Tongue (tissue), 1 donor: ENCODE measurements at regions not wholly inside any gene's neighbourhood (a gene's known extent, or its start where the extent isn't known, plus 50 kb on each side); places are given as distances from the start of the nearest gene placed in this dataset.
"Not testable (repeated sequence)": the region's sequence is repeated elsewhere in the genome, so short reads cannot be mapped to it uniquely, and the experiment has no call there.

Experiments used
- DNase-seq: peaks from one replicate; pipeline ENCODE4 v3.0.0-alpha.2; 2015

DNA sequence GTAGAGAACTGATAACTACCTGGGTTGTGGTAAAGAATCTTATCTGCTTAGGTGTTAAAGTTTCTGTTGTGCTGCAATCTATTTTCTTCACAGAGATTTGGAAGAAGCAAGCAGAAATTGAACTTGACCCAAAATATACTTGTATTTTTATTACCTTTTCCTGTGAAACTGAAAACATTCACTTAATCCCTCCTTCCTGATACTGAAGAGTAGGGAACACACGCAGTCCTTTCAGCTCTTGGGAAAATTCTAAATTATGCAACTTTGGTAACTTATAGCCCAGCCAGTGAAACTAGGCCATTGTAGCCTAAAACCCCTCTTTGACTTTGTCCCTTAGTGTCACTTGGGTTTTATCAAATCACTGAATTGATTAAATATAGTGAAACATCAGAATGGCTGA lies 128.4 kb upstream of the MEIS1 start:
- DNase-seq = no peak

DNA sequence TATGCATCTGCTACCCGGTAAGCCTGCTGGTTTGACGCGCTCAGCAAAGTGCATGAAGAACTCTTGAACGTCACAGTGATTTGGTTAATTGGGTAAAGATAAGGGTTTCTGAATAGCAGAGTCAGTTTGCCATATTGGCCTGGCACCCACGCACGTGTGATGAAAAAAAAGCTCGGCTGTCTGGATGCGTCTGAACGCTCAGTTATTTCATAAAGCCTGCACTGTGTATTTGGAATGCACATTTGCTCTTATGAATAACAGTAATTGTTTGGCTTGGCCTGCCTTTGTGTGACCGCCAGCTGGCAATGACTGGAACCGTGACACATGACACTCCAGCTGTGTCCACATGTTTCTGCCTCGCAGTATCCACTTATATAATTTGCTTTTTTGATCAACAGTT lies 129.2 kb upstream of the MEIS1 start:
- peak; percentile 97 for DNase-seq

DNA sequence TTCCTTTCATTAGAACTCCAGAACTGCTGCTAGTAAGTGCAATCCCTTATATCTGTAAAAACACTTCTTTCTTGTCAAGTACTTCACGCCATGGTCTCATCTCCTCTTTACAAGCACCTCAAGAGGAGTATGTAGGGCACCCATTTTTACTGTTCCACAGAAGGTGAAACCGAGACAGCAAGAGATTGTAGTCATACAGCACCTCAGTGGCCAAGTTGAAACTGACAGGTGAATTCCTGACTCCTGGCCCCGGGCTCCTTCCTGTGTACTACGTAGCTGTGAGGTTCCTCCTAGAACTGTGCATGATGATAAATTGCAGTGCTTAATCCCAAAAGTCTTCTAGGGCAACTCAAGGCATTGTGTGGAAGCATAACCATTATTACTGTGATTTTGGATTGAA lies 131.5 kb upstream of the MEIS1 start:
- no peak for DNase-seq

DNA sequence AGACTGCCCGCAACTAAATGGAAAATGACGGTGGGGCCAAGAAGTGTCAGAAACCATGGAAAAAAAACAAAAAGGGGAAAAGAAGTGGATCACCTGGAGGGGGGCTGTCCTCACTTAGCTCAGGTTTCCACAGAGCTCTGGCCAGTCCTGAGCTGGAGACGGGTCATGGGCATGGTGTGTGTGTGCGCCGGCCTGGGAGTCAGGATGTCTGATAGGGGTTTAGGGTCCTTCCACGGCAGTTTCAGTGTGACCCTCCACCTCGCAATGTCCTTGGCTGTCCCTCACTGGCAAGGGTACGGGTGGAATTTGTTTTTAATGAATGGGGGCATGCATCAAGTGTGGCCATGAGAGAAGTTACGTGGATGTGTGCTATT lies 133.2 kb upstream of the MEIS1 start:
- DNase-seq = no peak

DNA sequence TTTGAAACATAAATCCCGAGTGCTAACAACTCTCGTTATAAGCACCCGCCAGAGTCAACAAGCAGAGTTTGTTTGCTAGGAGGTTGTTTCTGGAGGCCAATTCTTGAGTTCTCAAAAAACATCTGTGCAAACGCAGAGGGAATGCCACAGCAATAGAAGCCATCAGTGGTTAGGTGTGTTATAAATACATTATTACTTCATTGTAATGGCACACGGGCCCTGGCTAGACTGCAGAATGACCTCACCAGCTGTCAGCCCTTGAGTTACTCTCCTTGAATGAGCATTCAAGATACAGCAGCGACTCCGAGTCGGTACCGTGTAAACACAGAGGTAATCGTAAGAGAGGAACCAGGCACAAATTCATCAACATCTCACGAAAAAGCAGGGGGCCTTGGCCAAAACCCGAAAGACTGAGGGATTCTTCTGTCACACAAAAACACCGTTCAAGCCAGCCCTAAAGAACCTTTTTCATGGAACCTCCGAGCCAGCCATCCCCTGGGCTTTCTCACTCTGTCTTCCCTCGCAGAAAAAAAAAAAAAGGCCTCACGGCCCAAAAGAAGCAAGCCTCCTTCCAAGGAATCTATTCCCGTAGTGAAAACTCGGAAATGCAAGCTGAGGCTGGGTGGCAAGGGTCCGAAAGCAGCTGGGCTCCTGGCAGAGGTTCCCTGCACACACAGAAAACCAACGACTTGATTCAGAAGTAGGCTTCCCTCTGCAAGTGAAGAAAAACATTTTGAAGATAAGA lies 133.7 kb upstream of the MEIS1 start:
- peak; percentile 91 for DNase-seq

DNA sequence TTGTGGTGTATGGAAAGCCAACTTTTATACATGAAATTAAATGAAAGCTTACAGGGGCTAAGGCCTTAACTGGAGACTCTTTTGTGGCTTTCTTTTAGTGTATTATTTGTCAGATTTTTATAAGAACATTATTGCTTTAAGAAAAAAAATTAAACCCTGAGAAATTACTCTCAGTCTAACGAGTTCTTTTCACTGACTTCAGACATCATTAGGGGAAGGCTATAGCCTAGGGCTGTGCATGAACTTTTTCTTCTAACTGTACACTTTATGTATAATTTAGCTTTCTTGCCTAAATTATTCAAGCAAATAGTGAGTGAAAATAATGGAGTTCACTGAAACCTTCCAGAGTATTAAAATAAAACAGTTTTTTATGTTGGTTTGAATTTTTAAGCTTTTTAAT lies 151.1 kb upstream of the MEIS1 start:
- no peak for DNase-seq

DNA sequence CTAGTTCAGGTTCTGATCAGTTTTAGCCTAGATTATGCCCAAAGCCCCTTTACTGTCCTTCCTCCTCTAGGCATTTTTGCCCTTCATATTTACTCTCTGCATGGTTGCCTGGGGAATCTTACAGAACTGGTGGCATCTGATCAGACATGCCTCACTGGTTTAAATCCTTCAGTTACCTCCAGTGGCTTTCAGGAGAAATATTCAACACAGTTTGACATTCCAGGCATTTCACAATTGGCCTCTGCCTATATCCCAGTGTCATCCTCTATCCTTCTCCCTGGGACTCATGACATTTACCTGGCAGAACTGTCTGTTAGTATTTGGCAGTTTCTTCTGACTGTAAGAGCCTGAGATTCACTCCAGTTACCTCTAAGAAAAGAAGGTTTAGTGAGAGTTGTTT lies 152.9 kb upstream of the MEIS1 start:
- peak; percentile 16 for DNase-seq

DNA sequence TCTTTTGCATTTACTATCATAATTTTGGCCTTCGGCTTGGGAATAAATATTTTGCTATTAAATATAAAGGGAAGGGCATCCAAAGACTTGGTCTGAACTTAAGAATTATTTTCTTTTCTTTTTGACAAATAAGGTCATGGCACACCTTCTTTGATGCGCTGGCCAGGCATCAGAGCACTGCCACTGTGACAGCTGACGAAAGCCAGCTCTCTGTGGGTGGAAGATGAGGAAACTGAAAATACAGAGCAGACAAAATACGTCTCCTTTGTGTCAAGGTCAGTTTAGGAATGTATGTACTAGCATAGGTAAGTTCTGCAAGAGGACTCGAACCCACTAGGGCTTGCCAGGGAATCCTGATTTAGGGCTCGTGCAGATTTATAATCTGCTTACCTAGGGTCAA lies 155.9 kb upstream of the MEIS1 start:
- no peak for DNase-seq

DNA sequence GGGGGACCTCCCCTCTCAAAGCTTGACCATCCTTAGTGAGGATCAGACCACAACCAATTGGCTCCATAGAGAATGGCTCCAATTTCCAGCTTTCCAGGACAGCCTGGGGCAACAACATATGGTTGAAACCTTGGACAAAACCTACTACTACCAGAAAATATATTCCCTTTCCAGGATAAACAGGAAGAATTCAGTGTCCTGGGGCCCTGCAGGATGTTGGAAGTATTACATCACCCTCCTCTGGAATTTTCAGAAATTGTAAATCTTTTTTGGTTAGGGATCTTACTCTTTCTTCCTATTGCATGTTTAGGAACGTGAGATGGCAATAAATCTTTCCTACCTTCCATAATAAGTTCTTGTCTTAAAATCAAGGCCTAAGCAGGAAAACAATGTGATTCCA lies 158.9 kb upstream of the MEIS1 start:
- DNase-seq = no peak

DNA sequence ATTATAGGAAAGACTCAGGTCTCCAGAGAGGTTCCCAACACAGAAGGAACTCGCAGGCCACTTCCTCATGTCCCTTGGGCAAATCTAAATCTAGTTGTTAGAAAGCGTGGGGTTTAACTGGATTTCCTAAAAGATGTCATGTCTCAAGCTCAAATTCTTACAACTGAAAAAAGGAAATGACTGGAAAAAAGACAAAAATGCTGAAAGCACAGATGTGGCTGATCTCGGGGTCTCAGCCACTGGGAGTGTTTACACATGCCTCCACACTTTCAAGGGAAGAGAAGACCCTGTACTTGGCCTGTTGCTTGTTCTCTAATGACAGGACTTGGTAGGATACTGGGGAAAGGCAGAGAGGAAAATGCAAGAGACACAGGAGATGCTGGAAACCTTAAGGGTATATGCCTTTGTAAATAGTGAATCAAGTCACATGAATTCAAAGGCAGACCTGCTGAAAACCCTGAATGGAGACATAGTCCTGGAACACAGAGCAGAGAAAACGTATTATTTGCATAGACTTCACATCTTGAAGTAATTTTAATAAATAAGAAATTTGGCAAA lies 160.9 kb upstream of the MEIS1 start:
- peak; percentile 14 for DNase-seq

DNA sequence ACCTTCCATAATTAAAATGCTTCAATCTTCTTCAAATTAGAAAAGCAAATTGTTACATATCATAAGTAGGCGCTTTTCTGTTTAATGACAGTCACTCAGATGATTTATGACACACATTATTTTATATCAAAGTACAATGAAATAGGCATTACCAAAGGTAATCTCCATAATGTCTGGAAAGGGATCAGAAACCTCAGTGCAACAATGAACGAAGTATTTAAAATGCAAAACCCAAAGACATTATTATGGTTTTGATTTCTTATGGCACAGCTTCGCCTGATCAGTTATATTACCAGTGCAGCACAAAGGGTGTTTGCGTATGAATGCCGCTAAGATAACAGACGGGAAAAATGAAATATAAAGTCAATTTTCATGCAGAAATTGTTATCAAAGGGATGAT lies 162.2 kb upstream of the MEIS1 start:
- DNase-seq = no peak

DNA sequence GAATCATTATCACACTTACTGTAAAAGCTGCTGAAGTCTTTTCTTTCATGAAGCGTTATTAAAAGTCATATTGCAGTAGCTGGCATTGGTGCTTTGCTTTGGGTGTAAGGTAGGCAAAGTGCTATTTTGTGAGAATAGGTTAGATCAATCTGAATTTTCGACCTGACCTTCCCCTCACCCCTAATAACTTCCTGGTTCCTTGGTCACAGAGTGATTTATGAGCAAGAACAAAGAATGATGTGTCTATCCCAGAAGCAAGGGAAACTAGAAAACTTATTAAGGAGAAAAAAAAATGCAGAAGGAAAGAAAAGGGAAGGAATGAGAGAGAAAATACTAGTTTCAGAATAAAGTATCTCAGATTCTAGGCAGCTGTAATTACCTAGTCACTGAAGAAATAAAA lies 163.1 kb upstream of the MEIS1 start:
- DNase-seq = no peak

DNA sequence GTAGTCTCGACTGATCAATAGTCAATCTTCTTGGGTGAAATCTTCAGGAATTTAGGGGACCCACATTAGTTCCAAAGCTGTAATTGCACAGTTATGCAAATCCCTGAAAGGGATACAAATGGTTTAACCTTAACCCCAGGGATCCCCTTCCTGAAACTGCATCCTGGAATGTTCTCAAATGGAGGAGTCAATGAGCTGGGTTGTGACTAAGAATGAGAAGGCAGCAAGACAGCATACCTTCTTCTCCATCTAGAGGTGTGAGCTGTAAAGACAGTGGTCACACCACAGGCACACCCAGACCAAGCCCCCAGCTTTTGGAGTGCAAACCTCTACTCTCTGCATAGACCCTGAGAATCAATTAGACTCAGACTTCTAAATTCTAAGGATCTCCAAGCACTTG lies 164.7 kb upstream of the MEIS1 start:
- DNase-seq = no peak

DNA sequence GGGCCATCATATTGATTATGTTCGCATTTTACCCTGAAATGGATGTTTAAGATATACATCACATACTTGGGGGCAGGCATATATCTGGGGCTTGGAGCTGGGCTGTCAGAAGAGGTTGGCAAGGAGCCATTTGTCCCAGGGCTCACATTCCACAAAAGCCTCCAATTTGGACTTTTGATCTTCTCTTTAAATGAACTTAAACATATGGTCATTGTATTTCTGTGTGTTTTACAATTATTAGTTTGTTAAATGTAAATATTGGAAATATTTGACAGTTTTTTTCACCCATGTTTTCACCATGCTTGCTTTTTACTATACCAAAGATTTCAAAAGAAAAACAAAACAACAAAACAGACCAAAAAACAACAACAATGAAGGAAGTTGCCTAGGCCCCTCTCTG lies 165.8 kb upstream of the MEIS1 start:
- no peak for DNase-seq

DNA sequence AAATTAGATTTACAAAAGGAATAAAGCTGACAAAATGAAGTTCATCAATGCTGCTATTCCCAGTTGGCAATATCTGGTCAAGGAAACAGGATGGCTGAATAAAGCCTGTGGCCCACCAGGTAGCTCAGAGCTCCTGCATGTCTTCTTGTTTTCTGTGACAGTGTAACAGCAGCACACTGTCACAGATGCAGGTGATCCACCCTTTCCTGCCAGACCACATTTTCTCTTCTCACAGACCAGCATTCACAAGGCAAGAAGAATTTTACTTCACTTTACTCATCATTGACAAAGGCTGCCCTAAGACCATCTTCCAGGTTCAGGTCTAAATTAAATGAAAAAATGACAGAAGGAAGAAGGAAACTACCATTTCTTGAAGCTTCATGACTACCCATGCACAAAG lies 166.2 kb upstream of the MEIS1 start:
- DNase-seq = no peak

DNA sequence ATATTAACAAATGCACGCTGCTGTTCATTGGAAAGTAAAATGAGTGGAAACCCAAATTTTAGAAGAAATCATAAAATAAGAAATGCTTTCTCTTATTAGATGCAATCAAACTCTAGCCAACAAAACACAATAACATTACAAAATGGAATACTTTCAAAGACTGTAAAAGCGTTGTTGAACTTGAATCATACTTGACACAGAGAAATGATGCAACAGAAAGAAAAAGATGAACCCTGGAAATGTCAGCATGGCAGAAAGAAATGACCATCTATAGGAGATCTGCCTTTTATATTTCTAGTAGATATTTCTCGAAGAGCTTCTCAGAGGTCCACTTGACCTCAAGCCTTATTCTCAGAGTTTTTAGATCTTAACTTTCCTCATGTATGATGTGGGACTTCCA lies 170.6 kb upstream of the MEIS1 start:
- DNase-seq = no peak

DNA sequence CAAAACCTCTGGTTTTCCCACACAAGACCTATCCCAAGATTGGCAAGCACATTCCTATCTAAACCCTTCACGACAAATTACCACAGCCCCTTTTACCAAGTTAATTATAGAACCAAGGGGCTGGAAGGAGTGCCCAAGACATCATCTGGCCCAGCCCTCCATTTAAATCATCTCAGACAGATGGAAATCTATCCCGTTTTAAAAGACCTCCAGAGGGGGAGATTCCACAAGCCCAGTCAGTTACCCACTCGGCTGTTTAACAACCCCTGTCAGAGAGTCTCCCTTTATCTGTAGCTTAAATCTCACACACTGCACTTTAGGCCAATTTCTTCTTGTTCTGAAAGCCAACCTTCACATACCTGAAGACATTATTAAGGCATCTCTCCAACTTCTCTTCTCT lies 179.1 kb upstream of the MEIS1 start:
- DNase-seq = no peak

DNA sequence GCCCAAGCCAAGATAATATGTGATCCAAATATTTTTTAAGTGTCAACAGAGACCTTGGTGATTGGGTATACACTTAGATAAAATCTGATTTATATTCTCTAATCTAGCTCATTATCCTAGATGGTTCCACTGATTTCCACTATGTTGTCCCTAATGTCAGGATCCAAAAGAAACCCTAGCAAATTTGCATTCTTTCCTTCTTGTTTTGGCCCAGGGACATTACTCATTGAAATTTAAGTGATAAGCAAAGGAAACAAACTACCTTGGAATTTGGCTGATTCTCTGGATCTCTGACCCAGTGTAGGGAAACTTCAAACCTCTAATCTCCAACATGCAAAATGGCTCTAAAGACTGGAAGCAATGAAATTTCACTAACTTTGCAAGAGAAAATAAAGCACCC lies 179.8 kb upstream of the MEIS1 start:
- DNase-seq = no peak

DNA sequence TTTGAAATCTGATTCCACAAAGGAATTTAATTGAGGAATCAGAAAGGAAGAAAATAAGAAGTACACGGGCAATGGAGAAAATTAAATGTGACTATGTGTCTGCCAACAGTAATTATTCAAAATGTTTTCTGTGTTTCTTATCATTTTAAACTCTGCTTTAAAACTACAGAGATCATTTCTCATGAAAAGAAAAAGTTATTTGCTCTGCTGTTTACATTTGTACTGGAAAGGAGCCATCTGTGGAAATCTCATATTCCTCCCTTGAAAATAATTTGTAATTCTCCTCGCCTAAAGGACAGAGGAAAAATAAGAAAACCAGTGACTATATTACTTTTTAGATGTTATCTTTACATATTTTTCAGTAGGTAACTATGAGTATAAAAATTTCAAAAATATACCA lies 181.9 kb upstream of the MEIS1 start:
- no peak for DNase-seq

DNA sequence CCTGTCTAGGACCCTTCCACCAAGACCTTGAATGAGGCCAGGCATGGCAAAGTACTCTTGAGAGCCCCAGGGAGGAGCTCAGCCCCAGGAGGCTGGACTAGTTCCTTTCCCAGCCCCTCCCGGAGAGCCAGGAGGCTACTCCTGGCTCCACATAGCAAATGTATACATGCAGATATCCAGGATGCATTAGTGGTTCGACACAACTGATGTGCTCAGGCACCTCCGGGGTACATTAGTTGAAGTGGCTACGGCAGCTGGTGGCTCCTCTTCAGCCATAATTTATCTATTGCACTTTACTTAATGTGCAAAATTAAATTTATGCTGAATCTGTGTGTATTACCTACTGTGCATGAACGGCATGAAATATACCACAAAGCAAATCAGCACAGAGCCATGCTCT lies 182.8 kb upstream of the MEIS1 start:
- DNase-seq = no peak

DNA sequence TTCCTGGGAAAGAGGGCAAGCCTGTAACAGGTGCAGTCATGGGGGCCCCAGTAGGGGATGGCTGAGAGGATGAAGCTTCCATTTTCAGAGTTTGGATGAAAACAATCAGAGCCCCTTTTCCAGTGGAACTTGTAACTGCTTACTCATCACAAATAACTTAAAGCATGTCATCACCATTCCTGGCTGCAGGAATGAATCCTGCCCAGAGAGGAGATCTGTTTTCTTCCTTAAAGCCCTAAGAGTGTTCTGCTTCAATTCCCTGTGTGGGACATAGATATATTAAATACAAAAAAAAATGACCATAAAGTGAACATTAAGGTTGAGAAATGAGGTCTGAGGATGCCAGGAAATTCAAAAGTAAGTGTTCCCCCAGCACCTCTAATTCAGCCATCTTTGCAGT lies 183.4 kb upstream of the MEIS1 start:
- DNase-seq = peak; percentile 29

DNA sequence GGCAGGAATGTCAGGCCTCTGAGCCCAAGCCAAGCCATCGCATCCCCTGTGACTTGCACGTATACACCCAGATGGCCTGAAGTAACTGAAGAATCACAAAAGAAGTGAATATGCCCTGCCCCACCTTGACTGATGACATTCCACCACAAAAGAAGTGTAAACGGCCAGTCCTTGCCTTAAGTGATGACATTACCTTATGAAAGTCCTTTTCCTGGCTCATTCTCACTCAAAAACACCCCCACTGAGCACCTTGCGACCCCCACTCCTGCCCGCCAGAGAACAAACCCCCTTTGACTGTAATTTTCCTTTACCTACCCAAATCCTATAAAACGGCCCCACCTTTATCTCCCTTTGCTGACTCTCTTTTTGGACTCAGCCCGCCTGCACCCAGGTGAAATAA lies 185.8 kb upstream of the MEIS1 start:
- DNase-seq = not testable (repeated sequence)

DNA sequence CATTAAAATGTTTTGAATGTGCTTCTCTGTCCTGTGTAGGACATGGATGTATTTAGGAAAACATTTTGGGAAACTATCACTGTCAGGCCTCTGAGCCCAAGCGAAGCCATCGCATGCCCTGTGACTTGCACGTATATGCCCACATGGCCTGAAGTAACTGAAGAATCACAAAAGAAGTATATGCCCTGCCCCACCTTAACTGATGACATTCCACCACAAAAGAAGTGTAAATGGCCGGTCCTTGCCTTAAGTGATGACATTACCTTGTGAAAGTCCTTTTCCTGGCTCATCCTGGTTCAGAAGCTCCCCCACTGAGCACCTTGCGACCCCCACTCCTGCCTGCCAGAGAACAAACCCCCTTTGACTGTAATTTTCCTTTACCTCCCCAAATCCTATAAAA lies 191.1 kb upstream of the MEIS1 start:
- DNase-seq = not testable (repeated sequence)

DNA sequence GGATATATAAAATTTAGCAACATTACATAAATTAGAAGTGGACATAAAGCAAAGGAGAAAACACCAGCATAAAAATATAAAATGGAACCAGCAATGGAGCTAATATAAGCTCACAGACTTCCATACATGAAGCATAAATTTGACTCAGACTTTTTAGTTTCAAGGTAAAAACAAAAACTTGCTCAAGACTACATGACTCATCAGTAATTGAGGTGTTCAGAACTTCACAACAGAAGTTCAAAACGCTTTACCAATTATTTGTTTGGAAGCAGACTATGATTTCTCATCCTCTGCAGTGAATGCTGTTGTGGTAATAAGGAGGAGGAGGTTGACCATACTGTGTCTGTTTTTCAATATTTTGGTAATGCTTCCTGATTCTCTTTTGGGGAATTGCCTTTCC lies 192.0 kb upstream of the MEIS1 start:
- DNase-seq = not testable (repeated sequence)
